NCI-H2081 treated with DMSO at 0.1 percent for 48 hours (cell line): ENCODE measurements at regions not wholly inside any gene's neighbourhood (a gene's known extent, or its start where the extent isn't known, plus 50 kb on each side); places are given as distances from the start of the nearest gene placed in this dataset.

ENCODE experiments used
- DNase-seq: peaks from one replicate; lab custom pipeline; 2025; lab: John Stamatoyannopoulos, UW

- no peak for DNase-seq
These were observed 104.7 kb downstream of the TSN start for GRCh38 chr2:121860033-121860757.

- no peak for DNase-seq
These were observed 105.3 kb downstream of the TSN start for GRCh38 chr2:121860758-121861227.

GRCh38 chr2:121862286-121862685 lies 106.8 kb downstream of the TSN start:
- DNase-seq: no peak

GRCh38 chr2:121865914-121866313 lies 110.5 kb downstream of the TSN start:
- DNase-seq: no peak

GRCh38 chr2:121866789-121867188 lies 111.3 kb downstream of the TSN start:
- DNase-seq: no peak

- DNase-seq: no peak
These were observed 113.2 kb downstream of the TSN start for GRCh38 chr2:121868652-121869051.

GRCh38 chr2:121869363-121869762 lies 113.9 kb downstream of the TSN start:
- DNase-seq: no peak

GRCh38 chr2:121869873-121870272 lies 114.4 kb downstream of the TSN start:
- DNase-seq: no peak

GRCh38 chr2:121872651-121873050 lies 117.2 kb downstream of the TSN start:
- DNase-seq: no peak

- DNase-seq: no peak
These were observed 118.4 kb downstream of the TSN start for GRCh38 chr2:121873864-121874263.

GRCh38 chr2:121875585-121876185 lies 120.2 kb downstream of the TSN start:
- no peak for DNase-seq

- no peak for DNase-seq
These were observed 121.9 kb downstream of the TSN start for GRCh38 chr2:121877366-121877765.

- no peak for DNase-seq
These were observed 124.8 kb downstream of the TSN start for GRCh38 chr2:121880283-121880682.

- DNase-seq: no peak
These were observed 125.6 kb downstream of the TSN start for GRCh38 chr2:121881038-121881437.

- no peak for DNase-seq
These were observed 126.5 kb downstream of the TSN start for GRCh38 chr2:121881950-121882349.

GRCh38 chr2:121884078-121884477 lies 128.6 kb downstream of the TSN start:
- DNase-seq: no peak

GRCh38 chr2:121884511-121884921 lies 129.1 kb downstream of the TSN start:
- DNase-seq: no peak

- no peak for DNase-seq
These were observed 130.6 kb downstream of the TSN start for GRCh38 chr2:121886059-121886458.

GRCh38 chr2:121887513-121888188 lies 132.2 kb downstream of the TSN start:
- DNase-seq: no peak

- no peak for DNase-seq
These were observed 132.7 kb downstream of the TSN start for GRCh38 chr2:121888189-121888557.

GRCh38 chr2:121890041-121890440 lies 134.6 kb downstream of the TSN start:
- no peak for DNase-seq

GRCh38 chr2:121895723-121896571 lies 140.5 kb downstream of the TSN start:
- no peak for DNase-seq
